HepG2 (cell line): ENCODE measurements at regions not wholly inside any gene's neighbourhood (a gene's known extent, or its start where the extent isn't known, plus 50 kb on each side); places are given as distances from the start of the nearest gene placed in this dataset.

Experiments
- NR1H2 ChIP-seq: sonication (generic); formaldehyde crosslinking; IDR thresholded peaks from 2 replicates; pipeline ENCODE4 v1.8.1; 2022; ENCODE audit warnings: low read depth, missing genetic modification reagents, borderline replicate concordance
- PRDM4 ChIP-seq: sonication (generic); formaldehyde crosslinking; IDR thresholded peaks from 2 replicates; pipeline ENCODE4 v1.9.0; 2021; ENCODE audit warnings: missing genetic modification reagents, borderline replicate concordance
- YY1 ChIP-seq: IDR thresholded peaks from 2 replicates; pipeline ENCODE4 v1.6.1; 2011; ENCODE audit warnings: low read length, low read depth, moderate library complexity, mild to moderate bottlenecking; ENCODE audit not compliant: insufficient read depth, insufficient replicate concordance
- TF ChIP-seq, protein P1 (sequence below): sonication (generic); formaldehyde crosslinking; IDR thresholded peaks from 2 replicates; pipeline ENCODE4 v1.4.0; 2020; ENCODE audit warnings: missing genetic modification reagents; ENCODE audit errors: not compliant biosample characterization
- TF ChIP-seq, protein P2 (sequence below): sonication (generic); formaldehyde crosslinking; IDR thresholded peaks from 2 replicates; pipeline ENCODE4 v1.4.0; 2020; ENCODE audit warnings: missing genetic modification reagents

DNA sequence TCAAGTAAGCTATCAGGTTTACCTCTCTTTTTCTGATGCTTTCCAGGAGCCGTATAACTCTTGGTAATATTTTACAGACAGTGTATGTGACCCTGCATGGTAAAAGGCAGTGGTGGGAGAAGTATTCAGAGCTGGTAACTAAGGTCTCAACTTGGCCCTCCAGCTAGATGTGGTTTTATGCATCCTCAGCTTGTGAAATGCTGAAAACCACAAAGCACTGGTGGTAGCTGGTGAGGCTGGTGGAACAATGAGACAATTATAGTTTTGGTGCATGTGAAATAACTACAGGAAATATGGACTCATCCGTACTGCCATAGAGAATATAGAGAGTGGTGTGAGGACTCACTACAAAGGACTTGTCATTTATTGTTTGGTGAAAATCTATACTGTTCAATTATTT lies 383.0 kb upstream of the PCDH15 start:
- no peak for TF ChIP-seq NR1H2 (CRISPR knock-in tag)
- TF ChIP-seq YY1, result no peak
- TF ChIP-seq PRDM4 (CRISPR knock-in tag), result no peak
- TF ChIP-seq, protein P1, sequence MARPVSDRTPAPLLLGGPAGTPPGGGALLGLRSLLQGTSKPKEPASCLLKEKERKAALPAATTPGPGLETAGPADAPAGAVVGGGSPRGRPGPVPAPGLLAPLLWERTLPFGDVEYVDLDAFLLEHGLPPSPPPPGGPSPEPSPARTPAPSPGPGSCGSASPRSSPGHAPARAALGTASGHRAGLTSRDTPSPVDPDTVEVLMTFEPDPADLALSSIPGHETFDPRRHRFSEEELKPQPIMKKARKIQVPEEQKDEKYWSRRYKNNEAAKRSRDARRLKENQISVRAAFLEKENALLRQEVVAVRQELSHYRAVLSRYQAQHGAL, result no peak
- TF ChIP-seq, protein P2, sequence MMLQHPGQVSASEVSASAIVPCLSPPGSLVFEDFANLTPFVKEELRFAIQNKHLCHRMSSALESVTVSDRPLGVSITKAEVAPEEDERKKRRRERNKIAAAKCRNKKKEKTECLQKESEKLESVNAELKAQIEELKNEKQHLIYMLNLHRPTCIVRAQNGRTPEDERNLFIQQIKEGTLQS (CRISPR knock-in tag), result no peak
